Activated T-cell treated with anti-CD3 and anti-CD28 coated beads for 24 hours (primary cell): ENCODE measurements at regions not wholly inside any gene's neighbourhood (a gene's known extent, or its start where the extent isn't known, plus 50 kb on each side); places are given as distances from the start of the nearest gene placed in this dataset.

Experiments used
- DNase-seq: peaks from one replicate; pipeline ENCODE4 v3.0.0-alpha.2; 2020; ENCODE audit warnings: low read depth

- no peak for DNase-seq
These were observed 679.2 kb downstream of the NYAP2 start for GRCh38 chr2:226078666-226079065.

DNA sequence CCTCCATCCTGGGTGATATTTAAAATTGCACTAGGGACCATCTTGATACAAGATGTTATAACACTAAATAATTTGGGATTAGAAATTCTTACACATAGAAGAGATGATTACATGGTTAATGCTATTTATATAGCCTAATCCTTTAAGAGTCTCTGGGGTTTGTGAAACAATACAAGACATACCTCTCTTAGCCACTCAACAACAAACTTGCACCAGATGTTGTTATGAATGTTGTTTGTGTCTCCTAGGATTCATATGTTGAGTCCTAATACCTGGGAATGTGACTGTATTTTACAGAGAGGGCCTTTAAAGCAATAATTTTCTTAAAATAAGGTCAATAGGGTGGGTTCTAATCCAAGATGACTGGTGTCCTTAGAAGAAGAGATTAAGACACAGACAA is 678.3 kb downstream of the NYAP2 start:
- no peak for DNase-seq

GRCh38 chr2:226077031-226077430 is 677.5 kb downstream of the NYAP2 start:
- DNase-seq = no peak

GRCh38 chr2:226076529-226076928 is 677.0 kb downstream of the NYAP2 start:
- DNase-seq = no peak

DNA sequence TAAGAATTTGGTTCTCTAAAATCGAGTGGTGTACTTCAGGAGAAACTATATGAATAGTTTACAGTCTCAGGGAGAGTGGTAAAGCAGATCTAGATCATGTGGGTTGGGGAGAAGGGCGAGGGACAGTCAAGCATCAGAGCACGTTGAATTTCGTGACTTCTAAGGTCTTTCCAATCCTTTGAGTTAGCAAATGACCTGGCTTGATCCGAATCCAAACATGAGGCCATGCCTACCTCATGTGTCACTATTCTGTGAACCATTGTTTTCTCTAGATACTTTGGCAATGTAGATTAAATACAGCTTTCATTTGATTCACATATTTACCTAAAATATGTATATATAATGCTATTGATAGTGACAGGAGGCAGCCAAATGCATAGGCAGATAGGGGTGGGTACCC is 674.9 kb downstream of the NYAP2 start:
- no peak for DNase-seq

- DNase-seq = no peak
These were observed 674.1 kb downstream of the NYAP2 start for GRCh38 chr2:226073496-226074160.

DNA sequence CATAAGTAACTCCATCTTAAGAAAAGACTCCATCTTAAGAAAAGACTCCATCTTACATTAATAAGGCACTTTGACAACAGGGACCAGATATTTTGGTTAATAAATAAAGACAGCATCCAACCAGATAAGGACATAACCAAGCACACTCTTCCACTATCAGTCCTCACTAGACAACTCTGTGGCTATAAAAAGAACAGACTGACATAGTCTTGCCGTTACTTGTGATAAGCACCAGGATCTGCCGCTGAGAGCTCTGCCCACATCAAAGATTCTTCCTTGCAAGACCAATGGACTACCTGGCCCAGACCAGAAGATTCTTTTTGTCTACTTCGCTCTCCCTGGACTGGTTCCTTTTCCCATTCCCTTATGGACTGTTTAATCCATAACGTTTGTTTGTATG is 667.4 kb downstream of the NYAP2 start:
- DNase-seq = no peak

- DNase-seq = no peak
These were observed 666.9 kb downstream of the NYAP2 start for GRCh38 chr2:226066391-226066790.

GRCh38 chr2:226064932-226065570 is 665.5 kb downstream of the NYAP2 start:
- DNase-seq = no peak

DNA sequence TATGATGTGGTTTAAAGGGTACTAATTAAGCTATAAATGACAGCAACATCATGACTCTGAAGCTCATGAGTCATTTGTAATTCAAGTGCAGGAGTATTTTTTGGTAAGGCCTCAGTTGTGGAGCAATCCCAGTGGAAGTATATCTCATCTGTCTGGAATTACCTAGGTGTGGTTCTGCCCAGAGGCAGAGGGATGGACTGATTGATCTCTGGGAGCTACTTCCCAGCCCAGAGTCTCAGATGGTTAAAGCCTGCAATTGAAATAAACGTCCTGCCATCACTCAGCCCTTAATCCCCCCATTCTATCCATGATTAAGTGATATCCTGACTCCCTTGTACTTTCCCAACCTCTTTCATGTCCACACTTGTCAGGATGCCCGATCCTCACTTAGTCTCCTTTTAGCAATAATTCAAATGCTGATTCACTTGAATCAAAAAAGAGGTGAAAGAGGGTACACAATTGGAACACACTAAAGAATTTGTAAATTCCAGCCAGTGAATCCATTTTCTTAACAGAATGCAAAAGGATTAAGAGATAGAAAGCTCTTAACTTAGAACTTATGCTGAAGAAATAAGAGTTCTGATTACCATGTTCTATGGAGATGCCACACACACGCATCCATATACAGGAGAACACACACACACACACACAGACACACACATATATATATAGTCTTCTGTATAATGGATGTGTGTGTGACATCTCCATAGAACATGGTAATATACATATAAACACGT is 664.4 kb downstream of the NYAP2 start:
- DNase-seq = no peak

DNA sequence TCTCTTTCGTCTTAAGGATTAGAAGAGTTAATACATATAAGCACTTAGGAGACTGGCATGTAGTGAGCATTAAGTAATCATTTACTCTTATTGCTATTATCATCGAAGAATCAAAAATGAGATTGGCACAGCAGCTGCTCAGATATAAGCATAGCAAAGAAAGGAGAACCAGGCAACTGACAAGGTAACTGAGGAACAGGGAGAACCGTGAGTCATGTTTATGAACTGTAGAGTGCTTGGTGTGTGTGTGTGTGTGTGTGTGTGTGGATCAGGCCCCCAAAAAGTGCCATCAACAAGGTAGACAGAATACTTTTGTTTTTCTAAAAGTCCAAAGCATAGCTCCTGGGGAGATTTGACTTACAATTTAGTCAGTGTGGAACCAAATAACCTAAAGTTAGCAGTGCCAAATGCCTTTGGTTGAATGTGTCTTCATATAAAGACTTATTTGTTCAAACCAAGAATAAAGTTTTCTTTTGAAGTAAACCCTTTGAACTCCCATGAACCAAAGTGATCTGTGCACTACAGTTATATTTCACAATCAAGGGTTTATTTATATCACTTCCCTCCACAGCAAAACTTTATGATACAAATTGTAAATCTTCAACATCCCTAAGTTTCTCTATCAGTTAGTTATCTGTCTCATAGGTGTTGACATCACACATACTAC is 660.6 kb downstream of the NYAP2 start:
- DNase-seq = no peak

GRCh38 chr2:226057914-226058313 is 658.4 kb downstream of the NYAP2 start:
- no peak for DNase-seq

DNA sequence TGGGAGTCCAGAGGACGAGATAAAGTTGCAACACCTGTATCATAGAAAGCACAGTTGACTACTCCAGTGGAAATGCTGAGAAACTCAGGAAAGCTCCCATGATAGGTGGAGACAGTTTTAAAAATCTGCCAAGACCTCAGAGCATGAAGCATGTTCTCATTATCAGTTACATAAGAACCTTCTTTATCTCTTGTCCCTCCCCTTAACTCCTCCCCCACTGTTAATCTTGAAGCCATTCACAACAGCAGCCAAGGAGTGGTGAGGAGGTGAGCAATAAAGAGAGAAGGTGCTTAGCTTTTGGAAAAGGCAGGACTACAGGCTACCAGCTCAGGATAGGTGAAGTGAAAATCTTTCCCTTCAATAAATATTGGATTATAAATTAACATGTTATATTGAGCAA is 657.9 kb downstream of the NYAP2 start:
- DNase-seq = no peak

GRCh38 chr2:226052772-226053416 is 653.4 kb downstream of the NYAP2 start:
- DNase-seq = no peak

GRCh38 chr2:226050822-226051221 is 651.3 kb downstream of the NYAP2 start:
- DNase-seq = no peak

- DNase-seq = no peak
These were observed 649.1 kb downstream of the NYAP2 start for GRCh38 chr2:226048611-226049010.

DNA sequence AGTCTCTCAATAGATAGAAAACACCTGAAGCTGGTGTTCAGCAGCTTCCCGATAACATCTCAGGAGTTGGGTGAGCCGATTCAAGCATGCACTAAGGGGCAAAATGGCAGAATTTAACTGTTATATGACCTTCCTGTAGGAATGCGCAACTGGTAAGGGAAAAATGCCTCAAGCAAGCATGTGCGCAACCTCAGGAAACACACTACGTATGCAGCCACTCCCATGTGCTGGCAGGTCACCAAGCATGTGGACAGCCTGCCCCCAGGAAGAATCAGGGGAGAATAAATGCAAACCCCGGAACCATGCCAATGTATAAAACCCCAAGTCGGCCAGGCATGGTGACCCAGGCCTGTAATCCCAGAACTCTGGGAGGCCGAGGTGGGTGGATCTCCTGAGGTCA is 645.6 kb downstream of the NYAP2 start:
- no peak for DNase-seq

DNA sequence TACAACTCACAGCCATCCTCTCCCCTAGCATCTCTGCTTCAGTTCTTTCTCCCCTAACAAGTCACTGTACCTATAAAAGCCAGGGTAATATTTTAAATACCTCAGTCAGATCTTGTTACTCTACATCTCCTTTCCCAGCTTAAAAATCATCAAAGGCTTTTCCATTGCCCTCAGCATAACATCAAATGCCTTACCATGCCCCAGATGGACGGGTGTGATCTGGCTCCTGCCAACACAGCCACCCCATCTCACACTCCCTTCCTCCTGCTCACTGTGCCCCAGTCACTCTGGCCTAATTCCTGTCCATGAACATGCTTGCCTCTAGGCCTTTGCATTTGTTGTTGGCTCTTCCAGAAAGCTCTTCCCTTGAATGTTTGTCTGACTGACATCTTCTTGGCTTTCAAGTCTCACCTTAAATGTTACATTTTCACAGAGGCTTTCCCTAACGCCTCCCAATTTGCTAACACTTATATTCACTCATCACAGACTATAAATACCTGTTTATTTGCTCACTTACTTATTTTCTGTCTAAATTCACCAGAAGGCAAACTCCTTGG is 640.9 kb downstream of the NYAP2 start:
- DNase-seq = no peak

DNA sequence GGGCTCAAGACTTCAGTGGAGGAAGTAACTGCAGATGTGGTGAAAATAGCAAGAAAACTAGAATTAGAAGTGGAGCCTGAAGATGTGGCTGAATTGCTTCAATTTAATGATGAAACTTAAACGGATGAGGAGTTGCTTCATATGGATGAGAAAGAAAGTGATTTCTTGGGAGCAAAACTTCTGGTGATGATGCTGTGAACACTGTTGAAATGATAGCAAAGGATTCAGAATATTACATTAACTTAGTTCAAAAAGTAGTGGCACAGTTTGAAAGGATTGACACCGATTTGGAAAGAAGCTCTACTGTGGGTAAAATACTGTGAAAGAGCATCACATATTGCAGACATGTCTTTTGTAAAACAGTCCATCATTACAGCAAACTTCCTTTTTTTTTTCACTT is 638.0 kb downstream of the NYAP2 start:
- no peak for DNase-seq

DNA sequence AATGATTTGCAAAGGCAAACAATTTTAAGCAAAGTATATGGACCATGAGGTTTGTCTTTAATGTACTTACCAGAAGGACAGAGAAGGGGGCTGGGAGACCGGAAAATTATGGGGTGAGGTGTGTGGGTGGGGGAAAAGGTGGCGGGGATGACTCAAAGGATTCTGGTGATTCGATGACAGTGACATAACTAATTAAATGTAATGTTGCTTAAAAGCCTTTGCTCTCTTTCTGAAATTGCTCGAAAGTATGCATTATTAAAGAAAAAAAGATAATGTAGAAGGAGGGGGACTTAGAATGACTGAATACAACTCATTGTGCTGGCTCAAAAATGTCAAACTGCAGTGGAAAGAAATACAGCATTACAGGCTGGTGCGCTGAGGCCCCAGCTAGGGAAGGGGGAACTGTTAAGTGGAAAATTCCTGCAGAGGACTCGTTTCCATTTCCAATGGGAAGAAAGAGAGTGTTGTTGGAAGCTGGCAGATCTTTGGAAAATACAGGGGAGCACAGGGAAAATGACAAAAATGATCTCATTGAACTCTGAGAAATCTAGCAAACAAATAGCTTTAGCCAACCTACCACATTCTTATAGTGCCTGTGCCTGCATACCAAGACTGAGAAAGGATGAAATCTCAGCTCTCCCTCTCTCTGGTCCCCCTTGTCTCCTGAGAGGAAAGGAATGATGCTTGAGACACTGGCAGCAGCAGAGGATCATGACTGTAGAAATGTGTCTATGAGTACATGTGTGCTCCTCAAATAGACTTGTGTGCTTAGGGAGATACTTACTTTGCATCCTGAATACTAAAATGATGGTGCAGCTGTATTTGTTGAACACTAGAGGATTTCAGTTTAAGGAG is 632.4 kb downstream of the NYAP2 start:
- DNase-seq = peak; percentile 48
